Heart left ventricle (tissue), 16 donors: ENCODE measurements at regions not wholly inside any gene's neighbourhood (a gene's known extent, or its start where the extent isn't known, plus 50 kb on each side); places are given as distances from the start of the nearest gene placed in this dataset.
A peak's percentile ranks its signal among the peaks of the same experiment; 100 is the strongest.

Experiments
- ATAC-seq, 4 donors: fragments of 200-7000 bp; cut with Tn5 transposase; one replicate each; pipeline ENCODE4 v1.9.1; 2020 to 2022; ENCODE audit warnings: moderate library complexity in 4 of 4, mild to moderate bottlenecking in 3 of 4, moderate number of reproducible peaks in 1 of 4
- DNase-seq, 5 donors: peaks; one replicate each; pipeline ENCODE4 v3.0.0-alpha.2; 2020
- H3K27ac ChIP-seq, 12 donors: fragments of 200-600 bp; sonication (generic) in 4 of 12; one replicate each; pipeline versions ENCODE4 v1.5.0 to v1.8.0; 2016 to 2022; ENCODE audit warnings: mild to moderate bottlenecking in 2 of 12
- H3K27me3 ChIP-seq, 9 donors: fragments of 200-600 bp; sonication (generic) in 2 of 9; one replicate each; pipeline versions ENCODE4 v1.5.1 to v1.8.0; 2016 to 2022; ENCODE audit warnings: mild to moderate bottlenecking in 3 of 9
- H3K36me3 ChIP-seq, 9 donors: fragments of 200-600 bp; sonication (generic) in 2 of 9; one replicate each; pipeline versions ENCODE4 v1.5.0 to v1.8.0; 2018 to 2022; ENCODE audit warnings: mild to moderate bottlenecking in 2 of 9
- H3K4me1 ChIP-seq, 12 donors: fragments of 200-600 bp; sonication (generic) in 4 of 12; one replicate each; pipeline versions ENCODE4 v1.5.0 to v1.8.0; 2016 to 2022; ENCODE audit warnings: mild to moderate bottlenecking in 3 of 12
- H3K4me3 ChIP-seq, 12 donors: fragments of 200-600 bp; sonication (generic) in 4 of 12; one replicate each; pipeline versions ENCODE4 v1.5.0 to v1.8.0; 2017 to 2022; ENCODE audit warnings: mild to moderate bottlenecking in 9 of 12, moderate library complexity in 4 of 12
- H3K9me3 ChIP-seq, 12 donors: fragments of 200-600 bp; sonication (generic) in 4 of 12; one replicate each; pipeline versions ENCODE4 v1.5.0 to v1.8.0; 2016 to 2022; ENCODE audit warnings: mild to moderate bottlenecking in 1 of 12
- CTCF ChIP-seq, 12 donors: fragments of 200-600 bp; sonication (generic) in 4 of 12; IDR thresholded peaks; one replicate each; pipeline versions ENCODE4 v1.5.0 to v1.8.0; 2018 to 2022; ENCODE audit warnings: antibody characterized with exemption in 12 of 12, mild to moderate bottlenecking in 5 of 12
- POLR2A ChIP-seq, 2 donors: fragments of 450-650 bp; IDR thresholded peaks; one replicate each; pipeline ENCODE4 v1.6.1; 2017; ENCODE audit warnings: antibody characterized with exemption in 2 of 2, mild to moderate bottlenecking in 2 of 2, moderate library complexity in 2 of 2
- WGBS, 4 donors: extraction: QIAGEN DNeasy Blood & Tissue Kit in 2 of 4; methylation state at CpG; one replicate each; pipeline versions ENCODE4 v1.1.5 to v1.1.7; 2013 to 2018; 5-methylcytosine and 5-hydroxymethylcytosine counted together
- intact Hi-C, 10 donors: fragments of 100-400 bp; cut with DNase I; formaldehyde crosslinking; loops; one replicate each; pipeline versions ENCODE4 v1.11.1 to v1.14.2; 2022
- donor health status: ischemic (EF 13 %, LVEDD 7.1; RV severe dilation, severe dysfunction).
- donor health status: healthy with polysubstance abuse.
- donor health status: DM: no; HTN: yes; CAD: no.
- donor health status: DM: no; HTN: no; CAD: no.
- donor health status: ischemic (EF 25% LVEDD 6.9; RV normal size, moderate dysfunction).
- donor health status: ischemic (EF 25% LVEDD 5.7; RV mildly dilated, moderate dysfunction).
- donor health status: healthy.
- donor health status: DM: yes; HTN: yes; CAD: no.
- donor health status: ischemic (EF 35%, LVEDD 5.7; RV mildly dilated, moderate dysfunction).
- donor health status: nonischemic (EF 11% LVEDD 7.7; RV severe dilation, severe dysfunction).
- donor health status: DM: yes; HTN: yes; CAD: no.
- donor health status: PGD.
- donor health status: ischemic (EF 29% LVEDD 5.4; RV normal size, mild dysfunction).
- donor health status: nonischemic (EF 23%, LVEDD 6.1; RV moderate dilation, normal function).

- Histone ChIP-seq H3K4me1 (peaks cover 0 to 10% (median 0%) of the 10 kb centered on the region in 12 donors), H3K4me3 (no peak overlapping the region), H3K9me3 (no peaks in the 10 kb centered on the region), H3K27me3 (peaks cover 0 to 16% (median 0%) of the 10 kb centered on the region in 9 donors), H3K27ac (no peak overlapping the region), H3K36me3 (no peaks in the 10 kb centered on the region)
- intact Hi-C loops, result loop anchor here in 5 of 10 donors (5.0 to 10.0 kb wide), 3 partner anchors 129 to 281 kb away; no protein-coding TSS in a partner anchor
- DNase-seq, result peak in 2 of 5 donors; percentile 14 to 27
- 27 to 30% (median 29%) methylated on average over 4 of the region's 4 CpGs for WGBS, 4 donors
- peak in 3 of 4 donors; percentile 56 to 76 (median 67) for ATAC-seq
- TF ChIP-seq POLR2A (IDR thresholded peaks at IDR 0.05), result no peak
- peak; percentile 60 to 87 (median 78) for TF ChIP-seq CTCF (IDR thresholded peaks at IDR 0.05)
Observed at GRCh38 chr2:88874063-88874657, 182.7 kb downstream of the RPIA start.

GRCh38 chr2:88875736-88876135 is 184.3 kb downstream of the RPIA start:
- Histone ChIP-seq H3K9me3 (no peaks in the 10 kb centered on the region), H3K36me3 (no peaks in the 10 kb centered on the region), H3K27ac (no peak overlapping the region), H3K27me3 (peaks cover 0 to 8% (median 0%) of the 10 kb centered on the region in 9 donors), H3K4me3 (no peak overlapping the region), H3K4me1 (peaks cover 0 to 9% (median 0%) of the 10 kb centered on the region in 12 donors)
- ATAC-seq (no peak), DNase-seq (no peak)
- TF ChIP-seq CTCF (IDR thresholded peaks at IDR 0.05), result no peak
- no peak for TF ChIP-seq POLR2A (IDR thresholded peaks at IDR 0.05)
- 60 to 70% (median 65%) methylated on average over 3 of the region's 3 CpGs for WGBS, 4 donors
- intact Hi-C loops, result loop anchor here in 6 of 10 donors (5.0 to 10.0 kb wide), 3 partner anchors 131 to 279 kb away; no protein-coding TSS in a partner anchor

- peak in 3 of 4 donors; percentile 73 to 86 (median 76) for ATAC-seq
- Histone ChIP-seq H3K4me3 (peak overlapping the region in 2 of 12 donors; percentile 5 to 14), H3K27ac (no peak overlapping the region), H3K4me1 (peaks cover 0 to 7% (median 0%) of the 10 kb centered on the region in 12 donors), H3K36me3 (no peaks in the 10 kb centered on the region), H3K9me3 (no peaks in the 10 kb centered on the region), H3K27me3 (peaks cover 0 to 6% (median 0%) of the 10 kb centered on the region in 9 donors)
- TF ChIP-seq CTCF (IDR thresholded peaks at IDR 0.05) (peak; percentile 62 to 86 (median 76)), POLR2A (IDR thresholded peaks at IDR 0.05) (no peak)
- DNase-seq, result peak in 2 of 5 donors; percentile 20 to 26
- intact Hi-C loops, result loop anchor here in 3 of 10 donors (5.0 to 10.0 kb wide), 3 partner anchors 138 to 264 kb away; no protein-coding TSS in a partner anchor
- WGBS, 4 donors, result 6 to 8% (median 6%) methylated on average over 11 of the region's 11 CpGs
Observed at GRCh38 chr2:88880441-88880953, 189.0 kb downstream of the RPIA start.

- intact Hi-C loops, result loop anchor here in 2 of 10 donors (10.0 kb wide), 1 partner anchor 260 kb away; no protein-coding TSS in a partner anchor
- Histone ChIP-seq H3K4me3 (no peak overlapping the region), H3K36me3 (no peaks in the 10 kb centered on the region), H3K27ac (no peak overlapping the region), H3K9me3 (no peaks in the 10 kb centered on the region), H3K27me3 (peaks cover 0 to 3% (median 0%) of the 10 kb centered on the region in 9 donors), H3K4me1 (peaks cover 0 to 7% (median 0%) of the 10 kb centered on the region in 12 donors)
- TF ChIP-seq POLR2A (IDR thresholded peaks at IDR 0.05) (no peak), CTCF (IDR thresholded peaks at IDR 0.05) (no peak)
- DNase-seq (peak in 1 of 5 donors; percentile 31), ATAC-seq (no peak)
- 64 to 76% (median 74%) methylated on average over 3 of the region's 3 CpGs for WGBS, 4 donors
Observed at GRCh38 chr2:88885275-88885674, 193.8 kb downstream of the RPIA start.
